Smooth muscle cell (in vitro differentiated cells): ENCODE measurements at regions not wholly inside any gene's neighbourhood (a gene's known extent, or its start where the extent isn't known, plus 50 kb on each side); places are given as distances from the start of the nearest gene placed in this dataset.

Source experiments
- DNase-seq: peaks from one replicate; lab custom pipeline; 2025; ENCODE audit not compliant: unreplicated experiment; lab: John Stamatoyannopoulos, UW
- H2AFZ ChIP-seq: fragments of 200-600 bp; sonication (generic); 2 replicates; pipeline ENCODE4 v1.6.0; 2016; ENCODE audit warnings: antibody characterized with exemption, low read depth, mild to moderate bottlenecking
- H3F3A ChIP-seq: fragments of 200-600 bp; sonication (generic); 2 replicates; pipeline ENCODE4 v1.6.0; 2017; ENCODE audit warnings: antibody characterized with exemption, low read depth
- H3K27ac ChIP-seq: fragments of 200-600 bp; sonication (generic); 2 replicates; pipeline ENCODE4 v1.5.1; 2016; ENCODE audit warnings: low read depth, mild to moderate bottlenecking
- H3K27me3 ChIP-seq: fragments of 200-600 bp; sonication (generic); 2 replicates; pipeline ENCODE4 v1.6.1; 2016; ENCODE audit warnings: low read depth, mild to moderate bottlenecking
- H3K36me3 ChIP-seq: fragments of 200-600 bp; sonication (generic); 2 replicates; pipeline ENCODE4 v1.5.1; 2016; ENCODE audit warnings: low read depth
- H3K4me1 ChIP-seq: fragments of 200-600 bp; sonication (generic); 2 replicates; pipeline ENCODE4 v1.5.1; 2016; ENCODE audit warnings: low read depth
- H3K4me2 ChIP-seq: fragments of 200-600 bp; sonication (generic); 2 replicates; pipeline ENCODE4 v1.6.0; 2016; ENCODE audit warnings: mild to moderate bottlenecking
- H3K4me3 ChIP-seq: fragments of 200-600 bp; sonication (generic); 2 replicates; pipeline ENCODE4 v1.5.1; 2016; ENCODE audit warnings: mild to moderate bottlenecking
- H3K79me2 ChIP-seq: fragments of 200-600 bp; sonication (generic); 2 replicates; pipeline ENCODE4 v1.6.0; 2016; ENCODE audit warnings: low read depth, mild to moderate bottlenecking
- H3K9ac ChIP-seq: fragments of 200-600 bp; sonication (generic); 2 replicates; pipeline ENCODE4 v1.6.0; 2016; ENCODE audit warnings: low read depth
- H3K9me3 ChIP-seq: fragments of 200-600 bp; sonication (generic); replicated peaks from 2 replicates; pipeline ENCODE4 v1.5.1; 2016; ENCODE audit warnings: low read depth
- H4K20me1 ChIP-seq: fragments of 200-600 bp; sonication (generic); 2 replicates; pipeline ENCODE4 v1.6.0; 2016; ENCODE audit warnings: low read depth
- CTCF ChIP-seq: fragments of 200-600 bp; sonication (generic); IDR thresholded peaks from 2 replicates; pipeline ENCODE4 v1.5.1; 2017; ENCODE audit warnings: borderline replicate concordance, mild to moderate bottlenecking, antibody characterized with exemption; ENCODE audit not compliant: insufficient read depth, poor library complexity, severe bottlenecking
- WGBS: methylation state at CpG from one replicate; pipeline ENCODE4 v1.1.7; 2016; ENCODE audit warnings: low lambda C conversion rate; 5-methylcytosine and 5-hydroxymethylcytosine counted together

GRCh38 chr13:104847922-104848321 lies 1687.5 kb downstream of the EFNB2 start:
- Histone ChIP-seq H3K4me3 (no peak overlapping the region), H3K4me2 (no peak overlapping the region), H3K4me1 (no peaks in the 10 kb centered on the region), H3K9me3 (no peaks in the 10 kb centered on the region), H4K20me1 (no peaks in the 10 kb centered on the region), H3K36me3 (no peaks in the 10 kb centered on the region), H3F3A (no peaks in the 10 kb centered on the region), H3K27me3 (peaks cover 5% of the 10 kb centered on the region), H2AFZ (no peak overlapping the region), H3K79me2 (no peaks in the 10 kb centered on the region), H3K9ac (no peak overlapping the region), H3K27ac (no peak overlapping the region)
- TF ChIP-seq CTCF, result no peak
- DNase-seq, result no peak
- WGBS, result 84% methylated on average over 3 of the region's 3 CpGs

- no peak for DNase-seq
- no peaks in the 10 kb centered on the region for H3K4me1 ChIP-seq
- no peak overlapping the region for H3K4me3 ChIP-seq
- H3K27ac ChIP-seq, result no peak overlapping the region
- H3K79me2 ChIP-seq, result no peaks in the 10 kb centered on the region
- no peaks in the 10 kb centered on the region for H3F3A ChIP-seq
- no peaks in the 10 kb centered on the region for H3K36me3 ChIP-seq
- peaks cover 10% of the 10 kb centered on the region for H3K27me3 ChIP-seq
- H4K20me1 ChIP-seq, result no peaks in the 10 kb centered on the region
- no peak overlapping the region for H2AFZ ChIP-seq
- H3K9me3 ChIP-seq, result no peaks in the 10 kb centered on the region
- no peak overlapping the region for H3K9ac ChIP-seq
- no peak overlapping the region for H3K4me2 ChIP-seq
- no peak for TF ChIP-seq CTCF
These were observed 1692.1 kb downstream of the EFNB2 start for GRCh38 chr13:104843401-104843800.

DNA sequence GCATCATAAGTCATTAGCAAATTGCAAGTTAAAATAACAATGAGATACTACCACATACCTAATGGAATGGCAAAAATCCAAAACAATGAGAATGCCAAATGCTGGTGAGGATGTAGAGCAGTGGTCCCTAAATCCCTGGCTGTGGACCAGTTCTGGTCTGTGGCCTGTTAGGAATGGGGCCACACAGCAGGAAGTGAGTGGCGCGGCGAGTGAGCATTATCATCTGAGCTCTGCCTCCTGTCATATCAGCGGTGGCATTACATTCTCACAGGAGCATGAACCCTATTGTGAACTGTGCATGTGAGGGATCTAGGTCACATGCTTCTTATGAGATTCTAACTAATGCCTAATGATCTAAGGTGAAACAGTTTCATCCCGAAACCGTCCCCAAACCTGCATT lies 1694.4 kb downstream of the EFNB2 start:
- Histone ChIP-seq H3K4me2 (no peak overlapping the region), H2AFZ (no peak overlapping the region), H3K9ac (no peak overlapping the region), H3K36me3 (no peaks in the 10 kb centered on the region), H3K27me3 (peaks cover 10% of the 10 kb centered on the region), H3K4me3 (no peak overlapping the region), H3K4me1 (no peaks in the 10 kb centered on the region), H3F3A (no peaks in the 10 kb centered on the region), H4K20me1 (no peaks in the 10 kb centered on the region), H3K9me3 (no peaks in the 10 kb centered on the region), H3K27ac (no peak overlapping the region), H3K79me2 (no peaks in the 10 kb centered on the region)
- WGBS, result 94% methylated on average over 6 of the region's 6 CpGs
- DNase-seq, result no peak
- no peak for TF ChIP-seq CTCF

GRCh38 chr13:104837756-104838155 lies 1697.7 kb downstream of the EFNB2 start:
- no peak for DNase-seq
- H3K9me3 ChIP-seq, result no peaks in the 10 kb centered on the region

More at GRCh38 chr13:104837756-104838155, 1697.7 kb downstream of the EFNB2 start:
- Histone ChIP-seq H3K9ac (no peak overlapping the region), H3K79me2 (no peaks in the 10 kb centered on the region), H3F3A (no peaks in the 10 kb centered on the region), H3K36me3 (no peaks in the 10 kb centered on the region), H4K20me1 (no peaks in the 10 kb centered on the region), H3K27me3 (peaks cover 3% of the 10 kb centered on the region), H3K4me3 (no peak overlapping the region), H2AFZ (no peak overlapping the region), H3K4me1 (no peaks in the 10 kb centered on the region), H3K4me2 (no peak overlapping the region), H3K27ac (no peak overlapping the region)
- no peak for TF ChIP-seq CTCF
- 74% methylated on average over 3 of the region's 3 CpGs for WGBS
